HL-60/S4 treated with phorbol 12-myristate 13-acetate at 8.2 ng/mL for 4 days and 3 days (cell line): ENCODE measurements at regions not wholly inside any gene's neighbourhood (a gene's known extent, or its start where the extent isn't known, plus 50 kb on each side); places are given as distances from the start of the nearest gene placed in this dataset.
"Not testable (repeated sequence)": the region's sequence is repeated elsewhere in the genome, so short reads cannot be mapped to it uniquely, and the experiment has no call there.

ENCODE experiments used
- in situ Hi-C: fragments of 300-500 bp; cut with MboI; formaldehyde crosslinking; loops from 2 replicates; pipeline ENCODE4 v1.15.0; 2022; ENCODE audit warnings: low sequenced_read_pairs

DNA sequence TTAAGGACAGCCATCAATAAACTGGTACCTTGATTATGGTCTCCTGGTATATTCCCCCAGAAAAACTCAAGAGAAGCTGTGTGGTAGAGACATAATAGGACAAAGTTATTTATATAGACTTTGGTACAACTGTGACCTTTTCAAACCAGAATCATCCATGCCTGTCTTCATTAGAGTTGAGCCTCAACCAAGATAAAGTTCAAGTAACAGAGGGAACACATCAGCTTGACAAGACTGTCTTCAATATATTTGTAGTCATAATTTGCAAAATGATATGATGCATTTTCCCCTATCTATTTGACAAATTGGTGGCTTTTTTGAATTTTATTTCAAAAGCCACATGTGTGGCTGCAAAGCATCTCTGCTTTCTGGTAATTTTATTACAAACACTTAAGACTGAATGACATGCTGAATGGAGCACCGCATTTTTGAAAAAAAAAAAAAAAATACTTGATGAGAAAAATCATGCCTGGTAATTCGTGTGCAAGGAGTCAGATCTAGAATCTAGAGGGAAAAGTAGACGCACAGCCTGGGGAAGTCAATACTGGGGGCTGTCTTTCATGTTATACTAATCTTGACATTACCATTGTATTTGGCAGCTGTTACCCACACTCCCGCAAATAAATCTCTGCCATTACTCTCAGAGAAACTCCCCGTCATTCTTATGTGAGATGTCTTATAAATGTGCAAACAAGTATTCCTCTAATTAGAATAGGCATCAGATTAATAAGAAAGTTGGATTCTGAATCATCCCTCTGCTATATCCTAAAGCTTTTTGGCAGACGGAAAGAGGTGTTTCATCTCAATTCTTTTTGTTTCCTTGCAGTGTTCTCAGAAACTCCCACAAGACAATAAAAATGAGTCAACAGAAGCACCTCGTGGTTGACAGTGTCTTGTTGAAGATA is 554.8 kb upstream of the CBLB start:
- in situ Hi-C loops = no loop called here

DNA sequence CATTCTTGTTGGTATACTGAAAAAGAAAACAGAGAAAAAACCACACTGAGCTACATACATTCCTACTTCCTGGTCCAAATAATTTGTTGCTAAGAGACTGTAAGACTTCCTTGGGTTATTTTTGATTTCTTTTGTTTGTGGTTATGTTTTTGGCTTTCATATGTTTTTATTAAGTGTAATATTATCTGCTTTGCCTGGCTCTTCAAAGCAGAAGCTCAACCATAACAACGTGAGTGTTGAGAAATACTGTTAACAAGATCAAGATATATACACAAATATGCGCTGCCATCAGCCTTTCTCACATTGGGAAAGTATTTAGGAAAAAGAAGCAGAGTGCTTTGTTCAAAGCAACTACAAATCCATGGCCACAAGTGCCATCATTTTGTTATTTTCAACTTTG is 556.2 kb upstream of the CBLB start:
- in situ Hi-C loops = no loop called here

DNA sequence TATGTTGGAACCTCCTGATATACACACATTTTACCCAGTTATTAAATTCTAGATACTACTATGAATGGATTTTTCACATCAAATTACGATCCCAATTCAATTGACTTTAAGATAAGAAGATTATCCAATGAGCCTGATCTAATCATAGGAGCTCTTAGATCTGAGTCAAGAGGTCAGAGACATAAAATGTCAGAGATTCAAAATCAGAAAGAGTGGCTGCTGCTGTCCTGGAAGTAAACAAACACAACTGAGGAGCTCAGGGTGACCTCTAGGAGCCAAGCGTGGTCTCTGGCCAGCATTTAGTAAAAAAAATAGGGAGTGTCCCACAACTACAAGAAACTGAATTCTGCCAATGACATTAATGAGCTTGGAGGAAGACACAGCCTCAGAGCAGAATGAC is 557.1 kb upstream of the CBLB start:
- in situ Hi-C loops = no loop called here

DNA sequence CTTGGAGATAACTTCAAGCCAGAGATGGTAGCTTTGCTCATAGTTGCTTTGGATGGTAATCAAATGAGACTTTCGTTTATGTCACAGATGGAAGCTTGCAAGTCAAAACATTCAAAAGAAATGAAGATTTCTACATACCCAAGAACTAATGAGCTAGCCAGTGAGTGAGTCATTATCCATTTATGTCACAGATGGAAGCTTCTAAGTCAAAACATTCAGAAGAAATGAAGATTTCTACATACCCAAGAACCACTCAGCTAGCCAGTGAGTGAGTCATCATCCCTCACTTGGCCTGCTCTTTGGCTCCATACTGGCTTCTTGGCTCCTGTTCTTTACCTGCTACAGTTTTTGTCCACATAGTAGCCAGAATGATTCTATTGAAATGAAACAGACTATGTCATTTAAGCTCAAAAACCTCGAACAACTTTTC is 559.8 kb upstream of the CBLB start:
- in situ Hi-C loops = no loop called here

DNA sequence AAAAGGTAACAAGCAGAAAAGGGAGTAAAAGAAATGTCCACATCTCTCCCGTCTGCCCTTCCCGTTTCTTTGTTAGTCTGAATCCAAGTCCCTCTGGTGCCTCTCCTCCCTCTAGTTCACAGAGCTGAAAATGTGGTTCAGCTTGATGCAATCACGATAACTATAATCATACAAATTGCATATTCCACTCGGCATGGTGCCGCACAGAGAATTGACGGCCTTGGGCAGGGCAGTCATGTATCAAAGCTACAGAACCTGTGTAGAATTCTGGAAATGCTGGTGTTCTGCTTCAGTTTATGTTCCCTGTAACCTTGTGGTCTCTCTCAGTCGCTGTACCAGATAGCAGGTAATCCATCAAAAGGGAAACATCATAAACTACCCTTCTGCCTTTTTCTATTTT is 562.9 kb upstream of the CBLB start:
- in situ Hi-C loops = no loop called here

DNA sequence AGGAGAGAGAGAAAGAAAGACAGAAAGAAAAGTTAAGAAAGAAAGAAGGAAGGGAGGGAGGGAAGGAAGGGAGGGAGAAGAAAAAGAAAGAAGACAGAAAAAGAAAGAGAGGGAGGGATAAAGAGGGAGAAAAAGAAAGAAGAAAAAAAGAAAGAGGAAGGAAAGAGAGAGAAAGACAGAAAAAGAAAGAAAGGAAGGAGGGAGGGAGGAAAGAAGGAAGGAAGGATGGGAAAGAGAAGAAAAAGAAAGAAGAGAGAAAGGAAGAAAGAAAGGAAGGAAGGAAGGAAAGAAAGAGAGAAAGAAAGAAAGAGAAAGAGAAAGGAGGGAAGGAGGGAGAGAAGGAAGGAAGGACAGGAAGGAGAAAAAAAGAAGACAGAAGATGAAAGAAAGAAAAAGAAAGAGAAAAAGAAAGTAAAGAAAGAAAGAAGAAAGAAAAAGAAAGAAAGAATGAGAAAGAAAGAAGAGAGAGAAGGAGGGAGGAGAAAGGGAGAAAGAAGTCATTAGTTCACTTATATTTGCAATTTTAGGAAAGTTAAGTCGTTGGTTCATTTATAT is 567.2 kb upstream of the CBLB start:
- in situ Hi-C loops = no loop called here

DNA sequence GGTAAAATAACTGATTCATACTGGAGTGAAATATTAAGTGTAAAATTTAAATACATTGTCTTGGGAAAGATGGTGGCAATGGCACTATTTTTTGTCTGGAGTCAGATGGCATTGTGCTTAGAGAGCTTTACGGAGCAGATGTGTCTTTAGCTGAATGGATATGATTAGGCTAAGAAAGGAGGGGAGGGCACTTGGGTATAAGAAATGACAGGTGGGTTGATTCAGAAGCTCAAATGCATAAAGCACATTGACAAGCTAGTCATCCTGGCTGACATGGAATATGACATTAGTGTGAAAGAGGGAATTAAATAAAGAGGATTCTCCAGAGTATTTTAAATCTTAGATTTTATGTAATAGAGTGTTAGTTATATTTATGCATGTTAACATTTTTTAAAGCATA is 570.1 kb upstream of the CBLB start:
- in situ Hi-C loops = no loop called here

DNA sequence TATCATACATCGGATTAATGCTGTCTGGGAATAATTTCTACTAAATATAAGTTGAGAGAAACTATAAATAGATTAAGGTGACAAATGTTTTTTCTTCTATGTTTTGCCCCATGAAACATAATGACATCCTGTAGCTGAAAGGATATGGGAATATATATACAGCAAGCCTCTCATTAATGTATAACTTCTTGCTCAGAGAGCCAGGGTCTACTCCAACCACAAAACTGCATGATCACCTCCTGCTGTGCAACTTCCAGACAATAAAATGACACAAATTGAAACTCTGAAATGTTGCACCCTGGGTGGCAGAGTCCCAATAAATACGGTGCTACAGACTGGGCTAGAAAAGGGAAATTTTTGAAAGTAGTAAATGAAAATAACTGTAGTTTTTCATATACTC is 571.9 kb upstream of the CBLB start:
- in situ Hi-C loops = no loop called here

DNA sequence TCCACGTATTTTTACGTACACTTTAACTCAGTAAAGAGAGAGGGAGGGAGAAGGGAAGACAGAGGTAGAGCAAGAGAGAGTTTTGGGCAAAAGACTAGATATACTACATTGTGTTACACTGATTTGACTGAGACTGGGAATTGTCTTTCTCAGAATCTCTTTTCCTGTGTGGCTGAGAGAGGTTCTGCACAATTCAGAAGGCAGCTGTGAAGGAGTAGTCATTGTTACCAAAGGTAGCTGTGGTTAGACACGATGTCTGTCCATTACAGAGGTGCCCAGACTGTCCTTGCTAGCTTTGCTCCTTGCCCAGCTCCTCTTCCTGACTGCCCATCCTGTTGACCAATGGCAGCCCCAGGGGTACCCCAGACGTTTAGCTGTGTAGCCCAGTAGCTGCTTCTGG is 577.5 kb upstream of the CBLB start:
- in situ Hi-C loops = no loop called here

DNA sequence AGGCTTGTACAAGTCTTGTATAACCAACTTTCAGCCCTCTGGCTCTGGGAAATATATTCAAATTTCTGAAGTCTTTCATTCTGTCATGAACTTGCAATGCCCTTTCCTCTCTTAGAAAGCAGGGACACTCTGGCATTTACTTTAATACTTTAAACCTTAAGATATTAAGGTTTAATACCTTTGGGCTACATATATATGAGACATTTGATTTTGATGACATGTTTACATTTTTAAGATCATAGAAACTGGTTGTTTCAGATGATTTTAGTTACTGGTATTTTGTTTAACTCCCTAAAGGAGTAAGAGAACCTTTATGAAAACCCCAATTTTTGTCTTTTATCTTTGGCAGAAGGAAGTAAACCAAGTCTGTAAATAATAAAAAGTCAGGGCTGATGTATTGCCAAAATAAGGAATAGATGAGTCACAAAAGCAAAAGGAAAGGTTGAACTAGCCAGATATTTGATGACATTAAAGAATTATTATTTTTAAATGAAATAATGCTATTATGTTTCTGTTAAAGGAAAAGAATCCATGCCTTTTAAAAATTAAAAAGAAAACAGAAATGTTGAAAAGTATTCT is 579.0 kb upstream of the CBLB start:
- in situ Hi-C loops = no loop called here

DNA sequence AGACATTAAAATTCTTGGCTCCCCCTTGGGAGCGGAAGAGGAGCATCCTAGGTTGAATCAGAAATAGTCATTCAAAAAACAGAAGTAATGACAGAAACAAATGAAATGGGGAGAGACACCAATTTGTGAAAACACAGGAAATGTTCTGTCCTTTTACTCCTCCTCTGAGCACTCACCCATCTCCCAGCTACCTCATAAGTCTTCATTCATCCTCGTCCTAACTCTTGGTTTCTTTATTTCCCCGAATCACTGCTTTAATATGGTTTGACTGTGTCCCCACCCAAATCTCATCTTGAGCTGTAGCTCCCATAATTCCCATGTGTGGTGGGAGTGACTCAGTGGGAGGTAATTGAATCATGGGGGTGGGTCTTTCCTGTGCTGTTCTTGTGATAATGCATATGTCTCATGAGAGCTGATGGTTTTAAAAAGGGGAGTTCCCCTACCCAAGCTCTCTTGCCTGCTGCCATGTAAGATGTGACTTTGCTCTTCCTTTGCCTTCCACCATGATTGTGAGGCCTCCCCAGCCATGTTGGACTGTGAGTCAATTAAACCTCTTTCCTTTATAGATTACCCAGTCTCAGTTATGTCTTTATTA is 579.7 kb upstream of the CBLB start:
- in situ Hi-C loops = not testable (repeated sequence)

DNA sequence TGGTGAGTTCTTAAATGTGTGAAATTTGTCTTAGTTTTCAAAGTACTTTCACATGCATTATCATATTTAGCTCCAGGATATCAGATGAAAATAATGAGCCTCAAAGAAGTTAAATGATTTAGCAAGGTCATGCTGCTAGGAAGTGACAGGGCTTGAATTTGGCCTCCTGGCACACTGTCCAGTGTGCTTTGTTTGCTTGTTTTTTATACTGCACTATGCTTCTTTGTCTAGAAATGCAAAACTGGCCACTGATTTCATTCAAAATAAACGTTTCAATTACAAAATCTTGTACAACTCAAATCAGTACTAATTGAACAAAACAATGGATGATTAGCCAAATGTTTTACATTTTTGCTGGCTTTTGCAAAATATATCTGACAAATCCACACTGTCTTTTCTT is 583.3 kb upstream of the CBLB start:
- in situ Hi-C loops = no loop called here

DNA sequence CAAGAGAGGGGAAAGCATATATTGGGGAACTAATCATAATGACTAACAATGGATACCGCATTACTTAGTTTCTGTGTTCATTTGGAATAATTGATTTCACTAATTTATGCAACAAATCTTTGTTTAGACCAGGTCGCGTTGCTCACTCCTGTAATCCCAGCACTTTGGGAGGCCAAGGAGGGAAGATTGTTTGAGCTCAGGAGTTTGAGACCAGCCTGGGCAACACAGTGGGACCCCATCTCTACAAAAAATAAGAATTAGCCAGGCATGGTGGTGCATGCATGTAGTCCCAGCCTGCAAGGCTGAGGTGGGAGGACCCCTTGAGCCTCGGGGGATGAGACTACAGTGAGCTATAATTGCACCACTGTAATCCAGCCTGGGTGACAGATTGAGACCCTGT is 585.7 kb upstream of the CBLB start:
- in situ Hi-C loops = no loop called here

DNA sequence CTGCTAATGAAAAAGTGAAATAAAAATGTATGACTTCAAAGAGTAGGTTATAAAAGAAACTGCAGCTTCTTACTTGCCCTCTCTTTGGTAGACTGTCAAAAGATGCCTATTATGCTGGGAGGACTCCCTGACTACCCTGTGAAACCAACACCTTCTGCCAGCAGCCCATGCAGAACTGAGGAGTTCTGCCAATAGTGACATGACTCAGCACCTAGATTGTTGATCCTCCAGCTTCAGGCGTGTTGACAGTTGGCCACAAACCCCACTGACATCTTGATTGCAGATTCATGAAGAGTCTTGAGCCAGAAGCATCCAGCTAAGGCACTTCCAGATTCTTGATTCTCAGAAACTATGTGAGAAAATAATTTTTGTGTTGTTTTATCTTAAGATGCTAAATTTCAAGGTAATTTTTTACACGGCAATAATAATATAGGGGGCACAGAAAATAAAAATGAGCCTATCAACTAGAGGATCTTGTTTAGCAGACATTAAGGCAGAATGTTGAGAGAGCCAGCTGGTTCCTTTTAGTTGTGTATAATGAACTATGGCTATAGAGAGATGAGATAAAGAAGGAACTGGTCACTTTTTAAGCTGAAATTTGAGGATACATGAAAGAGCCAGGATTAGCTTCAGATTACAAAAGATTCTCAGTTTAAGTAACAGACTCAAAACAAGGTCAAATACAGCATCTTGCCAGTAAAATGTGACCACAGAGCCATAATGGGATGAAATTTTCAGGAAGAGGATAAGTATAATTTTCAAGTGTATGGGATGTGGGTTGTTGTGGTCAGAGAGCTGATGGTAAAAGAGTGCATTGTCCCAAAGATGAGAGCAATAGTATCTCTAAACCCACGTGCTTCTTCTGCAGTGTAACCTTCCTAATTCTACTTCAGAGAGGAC is 588.7 kb upstream of the CBLB start:
- in situ Hi-C loops = no loop called here

DNA sequence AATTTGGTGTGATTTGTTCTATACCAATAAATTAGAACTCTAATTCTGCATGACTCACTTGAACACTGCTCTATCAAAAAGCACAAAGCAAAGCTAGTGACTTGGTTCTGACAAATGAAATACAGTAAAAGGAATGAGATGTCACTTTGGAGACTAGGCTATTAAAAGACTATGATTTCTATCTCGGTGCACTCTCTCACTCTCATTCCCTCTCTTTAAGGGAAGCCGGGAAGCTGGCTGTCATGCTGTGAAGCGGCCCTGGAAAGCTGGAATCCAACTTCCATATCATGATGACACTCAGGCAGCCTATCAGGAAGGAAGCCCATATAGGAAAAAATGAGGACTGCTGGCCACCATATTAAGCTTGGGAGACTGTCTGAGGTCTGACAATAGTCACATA is 590.1 kb upstream of the CBLB start:
- in situ Hi-C loops = no loop called here

DNA sequence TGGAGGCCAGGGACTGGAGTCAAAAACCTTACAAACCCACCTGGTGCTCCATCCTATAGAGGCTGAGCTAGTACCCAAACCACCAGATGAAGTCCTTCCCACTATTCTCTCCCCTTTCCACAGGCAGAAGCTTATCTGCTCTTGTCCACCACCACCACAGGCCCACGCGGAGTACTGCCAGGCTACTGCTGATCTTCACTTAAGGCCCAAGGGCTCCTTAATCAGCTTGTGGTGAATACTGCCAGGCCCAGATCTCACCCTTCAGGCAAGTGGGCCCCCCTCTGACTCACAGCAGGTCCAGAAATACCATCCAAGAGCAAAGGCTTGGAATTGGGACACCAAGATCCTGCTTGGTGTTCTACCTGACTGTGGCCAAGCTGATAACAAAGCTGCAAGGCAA is 598.1 kb upstream of the CBLB start:
- in situ Hi-C loops = no loop called here

DNA sequence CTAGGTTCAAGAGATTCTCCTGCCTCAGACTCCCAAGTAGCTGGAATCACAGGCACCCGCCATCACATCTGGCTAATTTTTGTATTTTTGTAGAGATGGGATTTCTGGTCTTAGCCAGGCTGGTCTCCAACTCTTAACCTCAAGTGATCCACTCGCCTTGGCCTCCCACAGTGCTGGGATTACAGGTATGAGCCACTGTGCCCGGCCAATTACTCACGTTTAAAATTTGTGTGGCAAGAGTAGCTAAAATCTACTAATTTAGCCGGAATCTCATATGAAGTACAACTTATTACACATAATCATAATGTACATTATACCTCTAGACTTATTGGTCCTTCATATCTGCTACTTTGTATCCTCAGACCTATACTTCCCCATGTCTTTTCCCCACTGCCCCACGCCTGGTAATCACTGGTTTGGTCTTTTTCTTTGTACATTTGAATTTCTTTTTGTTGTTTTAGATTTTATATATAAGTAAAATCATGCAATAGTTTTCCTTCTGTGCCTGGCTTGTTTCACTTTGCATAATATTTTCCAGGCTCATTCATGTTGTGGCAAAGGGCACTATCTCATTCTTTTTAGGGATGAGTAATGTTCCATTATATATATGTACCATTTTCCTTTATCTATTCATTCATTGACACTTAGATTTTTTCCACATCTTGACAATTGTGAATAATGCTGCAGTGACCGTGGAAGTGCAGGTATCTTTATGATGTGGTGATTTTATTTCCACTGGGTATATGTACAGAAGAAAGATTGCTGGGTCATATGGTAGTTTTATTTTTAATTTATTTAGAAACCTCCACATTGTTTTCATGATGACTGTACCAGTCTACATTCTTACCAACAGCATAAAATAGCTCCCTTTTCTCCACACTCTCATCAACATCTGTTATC is 605.0 kb upstream of the CBLB start:
- in situ Hi-C loops = no loop called here

DNA sequence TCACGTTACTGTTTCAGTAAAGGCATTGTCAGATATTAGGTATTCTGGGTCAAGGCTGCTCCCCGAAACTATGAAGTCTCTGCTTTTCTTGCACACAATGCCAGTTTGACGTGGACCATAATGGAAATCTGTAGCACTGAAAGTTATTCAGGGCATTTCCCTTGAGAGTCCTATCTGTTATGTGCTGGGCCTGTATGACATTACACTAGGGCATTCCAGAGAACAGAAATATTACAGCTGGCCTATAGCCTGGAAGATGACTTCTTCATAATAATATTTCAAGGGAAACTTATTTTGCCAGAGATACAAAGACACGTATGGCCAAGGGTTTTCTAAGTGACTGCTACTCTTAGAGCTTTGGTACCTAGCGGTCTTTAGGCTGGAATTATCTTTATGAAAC is 613.6 kb upstream of the CBLB start:
- in situ Hi-C loops = no loop called here

DNA sequence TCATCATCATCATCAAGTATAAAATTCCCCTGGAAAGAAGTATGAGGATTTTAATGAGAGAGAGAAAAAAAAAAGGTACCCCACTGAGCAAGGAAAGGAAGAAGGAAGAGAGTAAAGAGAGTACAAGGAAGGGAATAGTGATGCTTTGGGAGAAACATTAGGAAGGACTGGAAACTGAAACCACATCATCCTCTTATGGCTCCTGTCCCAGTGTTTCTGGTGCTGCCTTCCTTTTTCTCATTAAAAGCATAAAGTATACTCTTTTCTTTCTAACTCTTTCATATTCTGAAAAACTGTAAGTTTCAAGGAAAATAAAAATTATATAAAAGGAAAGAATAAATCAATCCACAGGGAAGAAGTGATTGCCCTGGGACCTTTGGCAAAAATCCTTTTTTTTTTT is 616.4 kb upstream of the CBLB start:
- in situ Hi-C loops = no loop called here

DNA sequence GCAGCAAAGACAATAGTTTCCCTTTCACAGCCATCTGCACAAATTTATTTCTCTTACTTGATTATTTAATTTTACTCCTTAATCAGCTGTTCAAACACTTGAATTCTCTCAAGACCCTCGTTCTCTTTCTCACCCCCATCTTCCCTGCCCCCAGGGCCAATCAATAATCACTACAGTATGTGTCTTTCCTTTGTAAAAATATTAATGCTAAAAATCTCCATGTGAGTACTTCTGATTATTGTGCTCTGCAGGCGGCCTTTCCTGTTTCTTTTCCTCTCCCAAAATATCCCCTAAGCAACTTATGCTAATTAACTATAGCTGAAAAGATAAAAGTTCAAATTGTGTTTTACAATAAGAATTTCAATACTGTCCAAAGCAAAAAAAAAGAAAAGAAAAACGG is 617.0 kb upstream of the CBLB start:
- in situ Hi-C loops = no loop called here
